ENCODE measurements at regions not wholly inside any gene's neighbourhood (a gene's known extent, or its start where the extent isn't known, plus 50 kb on each side); places are given as distances from the start of the nearest gene placed in this dataset.

DNA sequence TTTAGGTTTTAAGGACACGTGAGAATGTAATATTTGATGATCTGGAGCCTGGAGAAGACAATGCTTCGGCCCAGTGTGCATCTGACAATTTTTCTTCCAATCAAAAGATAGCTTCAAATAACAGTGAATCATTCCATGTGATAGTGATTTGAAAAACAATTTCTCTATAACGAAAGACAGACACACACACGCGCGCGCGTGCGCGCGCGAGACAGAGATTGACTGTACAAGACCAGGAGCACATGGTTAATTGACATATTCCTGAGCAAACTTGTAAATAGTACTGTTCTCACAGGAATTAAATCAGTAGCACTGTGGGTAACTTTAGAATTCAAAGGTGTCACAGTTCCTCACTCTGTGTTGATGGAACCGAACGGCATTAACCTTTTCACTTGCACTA is 287.5 kb upstream of the LMO3 start:
- Histone ChIP-seq H3K4me3 (ENCODE audit: low read depth, low read length) (no peak overlapping the region), H3K36me3 (no peaks in the 10 kb centered on the region), H3K27ac (no peak overlapping the region), H3K27me3 (ENCODE audit: insufficient read depth, low read depth, severe bottlenecking) (no peaks in the 10 kb centered on the region), H3K9me3 (ENCODE audit: severe bottlenecking) (peaks cover 3% of the 10 kb centered on the region)
- no peak for DNase-seq
- TF ChIP-seq, protein P1, sequence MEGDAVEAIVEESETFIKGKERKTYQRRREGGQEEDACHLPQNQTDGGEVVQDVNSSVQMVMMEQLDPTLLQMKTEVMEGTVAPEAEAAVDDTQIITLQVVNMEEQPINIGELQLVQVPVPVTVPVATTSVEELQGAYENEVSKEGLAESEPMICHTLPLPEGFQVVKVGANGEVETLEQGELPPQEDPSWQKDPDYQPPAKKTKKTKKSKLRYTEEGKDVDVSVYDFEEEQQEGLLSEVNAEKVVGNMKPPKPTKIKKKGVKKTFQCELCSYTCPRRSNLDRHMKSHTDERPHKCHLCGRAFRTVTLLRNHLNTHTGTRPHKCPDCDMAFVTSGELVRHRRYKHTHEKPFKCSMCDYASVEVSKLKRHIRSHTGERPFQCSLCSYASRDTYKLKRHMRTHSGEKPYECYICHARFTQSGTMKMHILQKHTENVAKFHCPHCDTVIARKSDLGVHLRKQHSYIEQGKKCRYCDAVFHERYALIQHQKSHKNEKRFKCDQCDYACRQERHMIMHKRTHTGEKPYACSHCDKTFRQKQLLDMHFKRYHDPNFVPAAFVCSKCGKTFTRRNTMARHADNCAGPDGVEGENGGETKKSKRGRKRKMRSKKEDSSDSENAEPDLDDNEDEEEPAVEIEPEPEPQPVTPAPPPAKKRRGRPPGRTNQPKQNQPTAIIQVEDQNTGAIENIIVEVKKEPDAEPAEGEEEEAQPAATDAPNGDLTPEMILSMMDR (IDR thresholded peaks at IDR 0.05; ENCODE audit: low read depth, low read length): no peak

DNA sequence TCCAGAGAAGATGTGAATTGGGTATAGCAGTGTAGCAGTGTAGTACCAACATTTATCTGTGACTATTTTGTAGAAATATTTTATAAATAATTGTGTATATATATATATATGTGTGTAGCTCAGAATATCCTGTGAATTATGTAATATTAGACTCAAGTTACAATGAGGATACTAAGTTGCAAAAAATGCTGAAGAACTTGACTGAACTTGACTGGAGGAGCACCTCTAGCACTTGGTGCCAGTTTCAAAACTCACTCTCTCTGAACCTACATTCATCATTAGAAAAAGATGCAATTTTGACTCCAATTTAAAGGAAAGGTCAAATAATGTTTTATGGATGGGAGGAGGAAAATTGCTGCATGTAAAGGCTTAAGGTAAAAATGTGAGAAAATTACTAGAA is 285.7 kb upstream of the LMO3 start:
- DNase-seq: no peak
- no peaks in the 10 kb centered on the region for H3K27me3 ChIP-seq (ENCODE audit: insufficient read depth, low read depth, severe bottlenecking)
- TF ChIP-seq, protein P1 (IDR thresholded peaks at IDR 0.05; ENCODE audit: low read depth, low read length): no peak
- H3K4me3 ChIP-seq (ENCODE audit: low read depth, low read length): no peak overlapping the region
- H3K9me3 ChIP-seq (ENCODE audit: severe bottlenecking): peaks cover 3% of the 10 kb centered on the region
- H3K27ac ChIP-seq: no peak overlapping the region
- no peaks in the 10 kb centered on the region for H3K36me3 ChIP-seq

DNA sequence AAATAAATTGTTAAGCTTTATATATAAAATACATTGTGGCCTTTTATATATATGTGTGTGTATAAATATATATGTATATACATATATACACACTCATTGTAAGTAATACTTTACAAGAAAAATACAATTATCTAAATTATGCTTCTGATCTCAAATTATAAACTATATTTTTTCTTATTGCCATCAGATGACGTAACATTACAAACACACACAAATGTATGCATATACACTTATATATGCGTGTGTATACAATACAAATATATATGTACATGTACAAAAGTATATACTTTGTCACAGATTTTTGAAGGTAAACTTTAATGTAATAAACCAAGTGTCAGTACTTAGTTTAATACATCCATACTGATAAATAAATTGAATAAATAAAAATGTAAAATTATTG is 278.9 kb upstream of the LMO3 start:
- TF ChIP-seq, protein P1 (IDR thresholded peaks at IDR 0.05; ENCODE audit: low read depth, low read length): no peak
- Histone ChIP-seq H3K36me3 (no peaks in the 10 kb centered on the region), H3K27ac (no peak overlapping the region), H3K4me3 (ENCODE audit: low read depth, low read length) (no peak overlapping the region), H3K9me3 (ENCODE audit: severe bottlenecking) (peaks cover 3% of the 10 kb centered on the region), H3K27me3 (ENCODE audit: insufficient read depth, low read depth, severe bottlenecking) (no peaks in the 10 kb centered on the region)
- DNase-seq: no peak

DNA sequence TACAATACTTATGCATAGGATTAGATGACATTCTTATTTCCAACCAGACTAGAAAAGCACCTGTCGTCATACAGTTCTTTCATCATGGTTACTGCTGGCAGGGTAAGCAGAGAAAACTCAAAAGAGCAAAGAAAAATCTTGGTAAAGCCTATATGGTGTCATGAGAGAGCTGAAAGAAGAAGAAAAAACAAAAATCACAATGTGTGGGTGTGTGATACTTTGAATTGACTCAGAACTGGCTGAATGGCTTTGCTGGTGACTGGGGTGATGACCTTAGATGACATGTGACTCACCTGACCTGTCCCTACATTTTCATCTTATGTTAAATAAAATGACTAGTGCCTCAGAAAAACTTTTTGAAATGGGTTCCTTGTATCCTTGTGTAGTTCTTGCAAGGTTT is 278.1 kb upstream of the LMO3 start:
- Histone ChIP-seq H3K27me3 (ENCODE audit: insufficient read depth, low read depth, severe bottlenecking) (no peaks in the 10 kb centered on the region), H3K27ac (no peak overlapping the region), H3K9me3 (ENCODE audit: severe bottlenecking) (no peaks in the 10 kb centered on the region), H3K4me3 (ENCODE audit: low read depth, low read length) (no peak overlapping the region), H3K36me3 (no peaks in the 10 kb centered on the region)
- TF ChIP-seq, protein P1 (IDR thresholded peaks at IDR 0.05; ENCODE audit: low read depth, low read length): no peak
- DNase-seq: no peak

DNA sequence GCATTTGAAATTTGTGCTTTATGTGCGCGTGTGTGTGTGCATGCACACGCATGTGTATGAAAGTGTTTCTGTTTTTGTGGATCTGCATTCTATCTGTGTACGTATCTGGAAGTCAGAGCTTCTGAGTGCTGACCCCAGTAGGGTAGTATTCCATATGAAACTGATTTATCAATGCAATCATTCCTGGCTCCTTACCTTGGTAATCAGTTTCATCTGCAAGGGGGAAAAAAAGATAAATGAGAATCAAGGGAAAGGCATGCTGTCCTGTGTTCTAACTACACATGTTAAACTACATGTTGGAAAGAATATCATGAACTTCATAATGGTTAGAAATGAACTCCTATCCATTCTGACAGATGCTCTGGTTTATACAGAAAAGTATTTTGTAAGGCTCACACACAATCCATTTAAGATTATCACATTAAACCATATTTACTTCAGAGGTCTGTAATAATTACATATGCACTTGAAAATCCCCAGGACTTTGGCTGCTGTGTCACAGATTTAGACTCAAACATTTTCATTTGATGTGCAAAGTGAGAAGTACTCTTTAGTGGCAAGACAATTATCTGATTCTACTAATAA is 276.1 kb upstream of the LMO3 start:
- H3K36me3 ChIP-seq: no peaks in the 10 kb centered on the region
- H3K4me3 ChIP-seq (ENCODE audit: low read depth, low read length): no peak overlapping the region
- no peaks in the 10 kb centered on the region for H3K9me3 ChIP-seq (ENCODE audit: severe bottlenecking)
- TF ChIP-seq, protein P1 (IDR thresholded peaks at IDR 0.05; ENCODE audit: low read depth, low read length): no peak
- no peak for DNase-seq
- no peaks in the 10 kb centered on the region for H3K27me3 ChIP-seq (ENCODE audit: insufficient read depth, low read depth, severe bottlenecking)
- peak overlapping the region; percentile 71 for H3K27ac ChIP-seq

DNA sequence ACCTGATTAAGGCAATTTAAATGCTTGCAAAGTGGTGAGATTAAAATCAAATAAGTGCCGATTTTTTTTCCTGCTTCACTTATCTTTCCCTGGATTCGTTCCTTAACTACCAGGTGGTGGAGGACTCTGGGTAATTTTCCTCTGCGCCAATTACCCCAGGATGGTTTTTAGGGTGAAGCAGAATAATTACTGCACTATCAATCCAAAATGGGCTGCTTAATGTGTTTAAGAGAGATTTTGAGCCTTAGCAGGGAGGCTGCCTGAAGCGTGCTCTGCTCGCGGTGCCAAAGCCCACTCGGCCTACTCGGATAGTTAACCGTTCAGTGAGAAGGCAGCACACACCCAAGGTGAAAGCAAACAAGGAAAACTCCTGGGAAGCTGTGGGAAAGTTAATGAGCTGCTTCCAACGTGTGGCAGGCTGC is 274.9 kb upstream of the LMO3 start:
- Histone ChIP-seq H3K27ac (peak overlapping the region; percentile 71), H3K27me3 (ENCODE audit: insufficient read depth, low read depth, severe bottlenecking) (no peaks in the 10 kb centered on the region), H3K36me3 (no peaks in the 10 kb centered on the region), H3K4me3 (ENCODE audit: low read depth, low read length) (peak overlapping the region; percentile 42), H3K9me3 (ENCODE audit: severe bottlenecking) (no peaks in the 10 kb centered on the region)
- TF ChIP-seq, protein P1 (IDR thresholded peaks at IDR 0.05; ENCODE audit: low read depth, low read length): no peak
- peak; percentile 47 for DNase-seq
